ENCODE measurements at regions not wholly inside any gene's neighbourhood (a gene's known extent, or its start where the extent isn't known, plus 50 kb on each side); places are given as distances from the start of the nearest gene placed in this dataset.

GRCh38 chr1:59183749-59184317 is 113.1 kb upstream of the FGGY start:
- Mint-ChIP-seq H3K27ac (no peak overlapping the region), H3K27me3 (ENCODE audit: low read depth) (no peaks in the 10 kb centered on the region), H3K4me3 (no peak overlapping the region), H3K9me3 (no peaks in the 10 kb centered on the region), H3K4me1 (ENCODE audit: low read depth) (no peaks in the 10 kb centered on the region), H3K36me3 (ENCODE audit: insufficient read depth in 2 of 2) (no peaks in the 10 kb centered on the region)
- no peak for ATAC-seq (replicated peaks in 1 of 2)
- DNase-seq = no peak

GRCh38 chr1:59184365-59184905 is 112.5 kb upstream of the FGGY start:
- H3K4me3 Mint-ChIP-seq = no peak overlapping the region
- no peak overlapping the region for H3K27ac Mint-ChIP-seq
- no peaks in the 10 kb centered on the region for H3K9me3 Mint-ChIP-seq
- H3K27me3 Mint-ChIP-seq (ENCODE audit: low read depth) = peaks cover 2% of the 10 kb centered on the region
- no peaks in the 10 kb centered on the region for H3K36me3 Mint-ChIP-seq (ENCODE audit: insufficient read depth in 2 of 2)
- DNase-seq (no peak), ATAC-seq (replicated peaks in 1 of 2) (no peak)
- H3K4me1 Mint-ChIP-seq (ENCODE audit: low read depth) = no peaks in the 10 kb centered on the region

- peaks cover 9% of the 10 kb centered on the region for H3K27me3 Mint-ChIP-seq (ENCODE audit: low read depth)
- H3K9me3 Mint-ChIP-seq = peaks cover 0 to 2% of the 10 kb centered on the region in 2 donors
- H3K36me3 Mint-ChIP-seq (ENCODE audit: insufficient read depth in 2 of 2) = no peaks in the 10 kb centered on the region
- no peaks in the 10 kb centered on the region for H3K4me1 Mint-ChIP-seq (ENCODE audit: low read depth)
- H3K27ac Mint-ChIP-seq = no peak overlapping the region
- H3K4me3 Mint-ChIP-seq = no peak overlapping the region
- ATAC-seq (replicated peaks in 1 of 2) (no peak), DNase-seq (no peak)
Measured at GRCh38 chr1:59185163-59185860, 111.6 kb upstream of the FGGY start.

- no peak for ATAC-seq (replicated peaks in 1 of 2)
- no peak overlapping the region for H3K4me3 Mint-ChIP-seq
- H3K4me1 Mint-ChIP-seq (ENCODE audit: low read depth) = no peaks in the 10 kb centered on the region
- no peaks in the 10 kb centered on the region for H3K36me3 Mint-ChIP-seq (ENCODE audit: insufficient read depth in 2 of 2)
- peaks cover 0 to 6% of the 10 kb centered on the region in 2 donors for H3K9me3 Mint-ChIP-seq
- no peak for DNase-seq
- H3K27ac Mint-ChIP-seq = no peak overlapping the region
- H3K27me3 Mint-ChIP-seq (ENCODE audit: low read depth) = peaks cover 9% of the 10 kb centered on the region
Measured at GRCh38 chr1:59186656-59187055, 110.2 kb upstream of the FGGY start.

- Mint-ChIP-seq H3K36me3 (ENCODE audit: insufficient read depth in 2 of 2) (no peaks in the 10 kb centered on the region), H3K4me1 (ENCODE audit: low read depth) (no peaks in the 10 kb centered on the region), H3K27ac (no peak overlapping the region), H3K27me3 (ENCODE audit: low read depth) (peaks cover 9% of the 10 kb centered on the region), H3K4me3 (no peak overlapping the region), H3K9me3 (peaks cover 0 to 6% of the 10 kb centered on the region in 2 donors)
- ATAC-seq (replicated peaks in 1 of 2) (no peak), DNase-seq (no peak)
Measured at GRCh38 chr1:59188413-59189213, 108.3 kb upstream of the FGGY start.

GRCh38 chr1:59193443-59194093 is 103.3 kb upstream of the FGGY start:
- H3K36me3 Mint-ChIP-seq (ENCODE audit: insufficient read depth in 2 of 2) = no peaks in the 10 kb centered on the region
- peaks cover 0 to 6% of the 10 kb centered on the region in 2 donors for H3K9me3 Mint-ChIP-seq
- peaks cover 9% of the 10 kb centered on the region for H3K27me3 Mint-ChIP-seq (ENCODE audit: low read depth)
- ATAC-seq (replicated peaks in 1 of 2) = no peak
- no peak overlapping the region for H3K27ac Mint-ChIP-seq
- DNase-seq = no peak
- H3K4me3 Mint-ChIP-seq = no peak overlapping the region
- no peaks in the 10 kb centered on the region for H3K4me1 Mint-ChIP-seq (ENCODE audit: low read depth)

GRCh38 chr1:59194621-59195020 is 102.3 kb upstream of the FGGY start:
- Mint-ChIP-seq H3K4me3 (no peak overlapping the region), H3K9me3 (peaks cover 0 to 6% of the 10 kb centered on the region in 2 donors), H3K27me3 (ENCODE audit: low read depth) (peaks cover 5% of the 10 kb centered on the region), H3K27ac (no peak overlapping the region), H3K36me3 (ENCODE audit: insufficient read depth in 2 of 2) (no peaks in the 10 kb centered on the region), H3K4me1 (ENCODE audit: low read depth) (no peaks in the 10 kb centered on the region)
- no peak for DNase-seq
- no peak for ATAC-seq (replicated peaks in 1 of 2)

GRCh38 chr1:59195151-59195550 is 101.7 kb upstream of the FGGY start:
- DNase-seq = no peak
- no peaks in the 10 kb centered on the region for H3K36me3 Mint-ChIP-seq (ENCODE audit: insufficient read depth in 2 of 2)
- H3K27ac Mint-ChIP-seq = no peak overlapping the region
- no peak overlapping the region for H3K4me3 Mint-ChIP-seq
- ATAC-seq (replicated peaks in 1 of 2) = no peak
- H3K27me3 Mint-ChIP-seq (ENCODE audit: low read depth) = peaks cover 5% of the 10 kb centered on the region
- H3K9me3 Mint-ChIP-seq = peaks cover 0 to 3% of the 10 kb centered on the region in 2 donors
- no peaks in the 10 kb centered on the region for H3K4me1 Mint-ChIP-seq (ENCODE audit: low read depth)

GRCh38 chr1:59198564-59198963 is 98.3 kb upstream of the FGGY start:
- H3K27me3 Mint-ChIP-seq (ENCODE audit: low read depth) = peaks cover 6% of the 10 kb centered on the region
- no peak overlapping the region for H3K4me3 Mint-ChIP-seq
- ATAC-seq (replicated peaks in 1 of 2) = no peak
- no peaks in the 10 kb centered on the region for H3K9me3 Mint-ChIP-seq
- H3K4me1 Mint-ChIP-seq (ENCODE audit: low read depth) = no peaks in the 10 kb centered on the region
- H3K27ac Mint-ChIP-seq = no peak overlapping the region
- H3K36me3 Mint-ChIP-seq (ENCODE audit: insufficient read depth in 2 of 2) = no peaks in the 10 kb centered on the region
- DNase-seq = no peak

- H3K9me3 Mint-ChIP-seq = no peaks in the 10 kb centered on the region
- no peaks in the 10 kb centered on the region for H3K36me3 Mint-ChIP-seq (ENCODE audit: insufficient read depth in 2 of 2)
Measured at GRCh38 chr1:59199147-59199546, 97.7 kb upstream of the FGGY start.

GRCh38 chr1:59199719-59200376 is 97.0 kb upstream of the FGGY start:
- Mint-ChIP-seq H3K27ac (no peak overlapping the region), H3K4me3 (no peak overlapping the region), H3K9me3 (peaks cover 0 to 2% of the 10 kb centered on the region in 2 donors), H3K36me3 (ENCODE audit: insufficient read depth in 2 of 2) (peaks cover under 1% of the 10 kb centered on the region in 2 donors), H3K4me1 (ENCODE audit: low read depth) (no peaks in the 10 kb centered on the region), H3K27me3 (ENCODE audit: low read depth) (peaks cover 6% of the 10 kb centered on the region)
- no peak for DNase-seq
- no peak for ATAC-seq (replicated peaks in 1 of 2)

More at GRCh38 chr1:59199147-59199546, 97.7 kb upstream of the FGGY start:
- ATAC-seq (replicated peaks in 1 of 2) = no peak
- no peak overlapping the region for H3K4me3 Mint-ChIP-seq
- H3K4me1 Mint-ChIP-seq (ENCODE audit: low read depth) = no peaks in the 10 kb centered on the region
- peaks cover 6% of the 10 kb centered on the region for H3K27me3 Mint-ChIP-seq (ENCODE audit: low read depth)
- no peak for DNase-seq
- H3K27ac Mint-ChIP-seq = no peak overlapping the region

- no peak for DNase-seq
- peaks cover 6% of the 10 kb centered on the region for H3K27me3 Mint-ChIP-seq (ENCODE audit: low read depth)
- ATAC-seq (replicated peaks in 1 of 2) = no peak
- H3K9me3 Mint-ChIP-seq = peaks cover 0 to 2% of the 10 kb centered on the region in 2 donors
- no peaks in the 10 kb centered on the region for H3K4me1 Mint-ChIP-seq (ENCODE audit: low read depth)
- peaks cover 2% of the 10 kb centered on the region in 2 donors for H3K36me3 Mint-ChIP-seq (ENCODE audit: insufficient read depth in 2 of 2)
- no peak overlapping the region for H3K4me3 Mint-ChIP-seq
- H3K27ac Mint-ChIP-seq = no peak overlapping the region
Measured at GRCh38 chr1:59201341-59201740, 95.6 kb upstream of the FGGY start.
